Neural progenitor cell (in vitro differentiated cells): ENCODE measurements at regions not wholly inside any gene's neighbourhood (a gene's known extent, or its start where the extent isn't known, plus 50 kb on each side); places are given as distances from the start of the nearest gene placed in this dataset.

ENCODE experiments used
- DNase-seq: peaks from one replicate; pipeline ENCODE4 v3.0.0-alpha.2; 2016; ENCODE audit warnings: low spot score
- H2AFZ ChIP-seq: fragments of 200-600 bp; sonication (generic); replicated peaks from 2 replicates; pipeline ENCODE4 v1.6.1; 2016; ENCODE audit warnings: antibody characterized with exemption
- H3F3A ChIP-seq: fragments of 200-600 bp; sonication (generic); 2 replicates; pipeline ENCODE4 v1.6.1; 2016; ENCODE audit warnings: antibody characterized with exemption, low read depth
- H3K27ac ChIP-seq: fragments of 200-600 bp; sonication (generic); 2 replicates; pipeline ENCODE4 v1.5.1; 2016; ENCODE audit warnings: mild to moderate bottlenecking
- H3K27me3 ChIP-seq: fragments of 200-600 bp; sonication (generic); 2 replicates; pipeline ENCODE4 v1.6.1; 2016; ENCODE audit warnings: mild to moderate bottlenecking, moderate library complexity
- H3K36me3 ChIP-seq: fragments of 200-600 bp; sonication (generic); 2 replicates; pipeline ENCODE4 v1.5.1; 2016
- H3K4me1 ChIP-seq: fragments of 200-600 bp; sonication (generic); 2 replicates; pipeline ENCODE4 v1.6.1; 2016; ENCODE audit warnings: mixed run types
- H3K4me2 ChIP-seq: fragments of 200-600 bp; sonication (generic); 2 replicates; pipeline ENCODE4 v1.6.1; 2016
- H3K4me3 ChIP-seq: fragments of 200-600 bp; sonication (generic); 2 replicates; pipeline ENCODE4 v1.5.1; 2016
- H3K79me2 ChIP-seq: fragments of 200-600 bp; sonication (generic); 2 replicates; pipeline ENCODE4 v1.6.1; 2016; ENCODE audit warnings: low read depth
- H3K9ac ChIP-seq: fragments of 200-600 bp; sonication (generic); 2 replicates; pipeline ENCODE4 v1.6.1; 2016
- H3K9me3 ChIP-seq: fragments of 200-600 bp; sonication (generic); 2 replicates; pipeline ENCODE4 v1.5.1; 2016; ENCODE audit warnings: low read depth
- H4K20me1 ChIP-seq: fragments of 200-600 bp; sonication (generic); 2 replicates; pipeline ENCODE4 v1.6.1; 2016; ENCODE audit warnings: low read depth
- H3K27ac Mint-ChIP-seq: 3 replicates; pipeline ENCODE4 v1.8.0; 2021; ENCODE audit warnings: mixed read lengths
- H3K27me3 Mint-ChIP-seq: 2 replicates; pipeline ENCODE4 v1.8.0; 2022; ENCODE audit warnings: low read depth, mild to moderate bottlenecking, inconsistent platforms, moderate library complexity, mixed read lengths; ENCODE audit not compliant: insufficient read depth
- H3K36me3 Mint-ChIP-seq: 3 replicates; pipeline ENCODE4 v1.8.0; 2021; ENCODE audit warnings: mixed read lengths
- H3K4me1 Mint-ChIP-seq: 3 replicates; pipeline ENCODE4 v1.8.0; 2021; ENCODE audit warnings: mixed read lengths
- H3K4me3 Mint-ChIP-seq: 3 replicates; pipeline ENCODE4 v1.8.0; 2021; ENCODE audit warnings: mild to moderate bottlenecking, moderate library complexity, mixed read lengths
- H3K9me3 Mint-ChIP-seq: 3 replicates; pipeline ENCODE4 v1.8.0; 2020; ENCODE audit warnings: mixed read lengths
- EZH2phosphoT487 ChIP-seq: fragments of 200-600 bp; sonication (generic); IDR thresholded peaks from 2 replicates; pipeline ENCODE4 v1.6.1; 2017; ENCODE audit warnings: antibody characterized with exemption
- TF ChIP-seq, protein P1 (sequence below): fragments of 200-600 bp; sonication (generic); IDR thresholded peaks from 2 replicates; pipeline ENCODE4 v1.5.1; 2017; ENCODE audit warnings: antibody characterized with exemption, mild to moderate bottlenecking

DNA sequence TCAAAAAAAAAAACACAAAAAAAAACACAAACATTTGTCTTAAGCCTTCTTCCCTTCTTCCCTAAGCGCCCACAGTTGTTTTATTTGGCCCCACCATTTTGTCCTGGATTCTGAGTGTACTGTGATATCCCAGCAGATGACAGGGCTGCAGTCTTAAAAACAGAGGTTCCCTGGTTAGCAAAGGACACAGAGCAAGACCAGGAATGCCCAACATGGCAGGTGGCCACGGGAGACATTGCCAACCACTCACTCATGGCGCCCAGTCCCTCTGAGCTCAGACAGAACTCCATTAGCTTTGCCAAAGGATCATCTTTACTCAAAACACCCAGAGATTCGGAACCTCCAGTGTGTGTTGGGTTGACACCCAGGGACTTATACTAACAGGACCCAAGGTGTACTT lies 249.3 kb downstream of the MRTFB start:
- no peaks in the 10 kb centered on the region for H3K27me3 ChIP-seq
- no peak overlapping the region for H3K9ac ChIP-seq
- no peaks in the 10 kb centered on the region for H4K20me1 ChIP-seq
- H3K4me2 ChIP-seq: no peak overlapping the region
- no peak overlapping the region for H3K27ac ChIP-seq
- peaks cover 10% of the 10 kb centered on the region for H3K79me2 ChIP-seq
- H3F3A ChIP-seq: peaks cover 1% of the 10 kb centered on the region
- no peak overlapping the region for H2AFZ ChIP-seq
- no peaks in the 10 kb centered on the region for H3K36me3 Mint-ChIP-seq
- H3K36me3 ChIP-seq: no peaks in the 10 kb centered on the region
- H3K4me3 ChIP-seq: no peak overlapping the region
- no peak for DNase-seq
- H3K4me1 ChIP-seq: peaks cover 1% of the 10 kb centered on the region
- peaks cover 21% of the 10 kb centered on the region for H3K4me1 Mint-ChIP-seq
- H3K27me3 Mint-ChIP-seq: peaks cover 9% of the 10 kb centered on the region
- H3K27ac Mint-ChIP-seq: peak overlapping the region; percentile 27
- H3K4me3 Mint-ChIP-seq: no peak overlapping the region
- H3K9me3 Mint-ChIP-seq: no peaks in the 10 kb centered on the region
- TF ChIP-seq, protein P1, sequence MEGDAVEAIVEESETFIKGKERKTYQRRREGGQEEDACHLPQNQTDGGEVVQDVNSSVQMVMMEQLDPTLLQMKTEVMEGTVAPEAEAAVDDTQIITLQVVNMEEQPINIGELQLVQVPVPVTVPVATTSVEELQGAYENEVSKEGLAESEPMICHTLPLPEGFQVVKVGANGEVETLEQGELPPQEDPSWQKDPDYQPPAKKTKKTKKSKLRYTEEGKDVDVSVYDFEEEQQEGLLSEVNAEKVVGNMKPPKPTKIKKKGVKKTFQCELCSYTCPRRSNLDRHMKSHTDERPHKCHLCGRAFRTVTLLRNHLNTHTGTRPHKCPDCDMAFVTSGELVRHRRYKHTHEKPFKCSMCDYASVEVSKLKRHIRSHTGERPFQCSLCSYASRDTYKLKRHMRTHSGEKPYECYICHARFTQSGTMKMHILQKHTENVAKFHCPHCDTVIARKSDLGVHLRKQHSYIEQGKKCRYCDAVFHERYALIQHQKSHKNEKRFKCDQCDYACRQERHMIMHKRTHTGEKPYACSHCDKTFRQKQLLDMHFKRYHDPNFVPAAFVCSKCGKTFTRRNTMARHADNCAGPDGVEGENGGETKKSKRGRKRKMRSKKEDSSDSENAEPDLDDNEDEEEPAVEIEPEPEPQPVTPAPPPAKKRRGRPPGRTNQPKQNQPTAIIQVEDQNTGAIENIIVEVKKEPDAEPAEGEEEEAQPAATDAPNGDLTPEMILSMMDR: no peak
- TF ChIP-seq EZH2phosphoT487: no peak
- no peaks in the 10 kb centered on the region for H3K9me3 ChIP-seq
